Activated CD8-positive, alpha-beta T cell treated with anti-CD3 and anti-CD28 coated beads, Interleukin-2, amount 10 ng/mL, durations not matched to agents 7 days and 5 days (primary cell): ENCODE measurements at regions not wholly inside any gene's neighbourhood (a gene's known extent, or its start where the extent isn't known, plus 50 kb on each side); places are given as distances from the start of the nearest gene placed in this dataset.

Source experiments
- ATAC-seq: fragments of 150-1000 bp; cut with Tn5 transposase; one replicate; pipeline ENCODE4 v1.10.0; 2021; ENCODE audit warnings: moderate library complexity
- CTCF ChIA-PET: fragments of 350-600 bp; sonication (Branson Sonifier 250); formaldehyde crosslinking; loops from one replicate; lab custom pipeline; 2021; ENCODE audit warnings: antibody characterized with exemption; lab: Charles Lee
- POLR2A ChIA-PET: fragments of 350-600 bp; sonication (Branson Sonifier 250); formaldehyde crosslinking; loops from one replicate; lab custom pipeline; 2021; ENCODE audit warnings: antibody characterized with exemption; lab: Charles Lee
- DNase-seq: peaks from one replicate; pipeline ENCODE4 v3.0.0-alpha.2; 2020
- H3K27ac Mint-ChIP-seq: one replicate; pipeline ENCODE4 v1.8.0; 2021; ENCODE audit warnings: mild to moderate bottlenecking, mixed read lengths
- H3K27me3 Mint-ChIP-seq: one replicate; pipeline ENCODE4 v1.8.0; 2021; ENCODE audit warnings: low read depth, mixed read lengths
- H3K36me3 Mint-ChIP-seq: one replicate; pipeline ENCODE4 v1.8.0; 2021; ENCODE audit warnings: low read depth, mixed read lengths
- H3K4me1 Mint-ChIP-seq: one replicate; pipeline ENCODE4 v1.8.0; 2021; ENCODE audit warnings: low read depth, mixed read lengths
- H3K4me3 Mint-ChIP-seq: one replicate; pipeline ENCODE4 v1.8.0; 2021; ENCODE audit warnings: mild to moderate bottlenecking, mixed read lengths
- H3K9me3 Mint-ChIP-seq: one replicate; pipeline ENCODE4 v1.8.0; 2022; ENCODE audit warnings: mixed read lengths; ENCODE audit not compliant: insufficient read depth

DNA sequence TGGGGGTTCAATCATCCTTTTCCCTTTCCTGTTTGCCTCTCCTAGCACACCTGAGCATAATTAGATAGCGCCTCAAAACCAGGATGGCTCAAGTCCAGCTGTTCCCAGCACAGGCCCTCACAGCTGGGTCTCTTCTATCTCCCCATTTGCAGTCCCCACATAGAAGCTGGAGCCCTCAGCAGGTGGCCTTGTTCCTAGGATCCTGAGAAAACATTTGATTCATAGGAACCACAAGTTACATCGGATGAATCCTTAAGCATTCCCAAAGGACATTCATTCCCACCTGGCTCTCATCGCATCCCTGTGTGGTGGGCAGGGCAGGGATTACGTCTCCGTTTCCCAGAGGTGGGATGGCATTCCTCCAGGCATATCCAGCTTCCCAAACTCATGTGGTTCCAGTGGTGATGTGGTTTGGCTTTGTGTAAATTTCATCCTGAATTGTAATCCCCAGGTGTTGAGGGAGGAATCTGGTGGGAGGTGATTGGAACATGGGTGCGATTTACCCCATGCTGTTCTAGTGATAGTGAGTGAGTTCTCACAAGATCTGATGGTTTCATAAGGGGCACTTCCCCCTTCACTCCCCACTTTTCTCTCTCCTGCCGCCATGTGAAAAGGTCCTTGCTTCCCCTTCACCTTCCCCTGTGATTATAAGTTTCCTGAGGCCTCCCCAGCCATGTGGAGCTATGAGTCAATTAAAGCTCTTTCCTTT, 49.8 kb upstream of the LEP start:
- Mint-ChIP-seq H3K27ac (no peak overlapping the region), H3K27me3 (peaks cover 31% of the 10 kb centered on the region), H3K36me3 (peaks cover 4% of the 10 kb centered on the region), H3K4me1 (no peaks in the 10 kb centered on the region), H3K9me3 (peaks cover 14% of the 10 kb centered on the region), H3K4me3 (no peak overlapping the region)
- POLR2A ChIA-PET = no interaction called here
- CTCF ChIA-PET = interaction anchor here (1.4 kb wide), 1 partner anchor 19 kb away, joined by 4 read pairs; no protein-coding TSS in a partner anchor
- DNase-seq (no peak), ATAC-seq (no peak)
